ENCODE measurements at regions not wholly inside any gene's neighbourhood (a gene's known extent, or its start where the extent isn't known, plus 50 kb on each side); places are given as distances from the start of the nearest gene placed in this dataset.
"Not testable (repeated sequence)": the region's sequence is repeated elsewhere in the genome, so short reads cannot be mapped to it uniquely, and the experiment has no call there.

DNA sequence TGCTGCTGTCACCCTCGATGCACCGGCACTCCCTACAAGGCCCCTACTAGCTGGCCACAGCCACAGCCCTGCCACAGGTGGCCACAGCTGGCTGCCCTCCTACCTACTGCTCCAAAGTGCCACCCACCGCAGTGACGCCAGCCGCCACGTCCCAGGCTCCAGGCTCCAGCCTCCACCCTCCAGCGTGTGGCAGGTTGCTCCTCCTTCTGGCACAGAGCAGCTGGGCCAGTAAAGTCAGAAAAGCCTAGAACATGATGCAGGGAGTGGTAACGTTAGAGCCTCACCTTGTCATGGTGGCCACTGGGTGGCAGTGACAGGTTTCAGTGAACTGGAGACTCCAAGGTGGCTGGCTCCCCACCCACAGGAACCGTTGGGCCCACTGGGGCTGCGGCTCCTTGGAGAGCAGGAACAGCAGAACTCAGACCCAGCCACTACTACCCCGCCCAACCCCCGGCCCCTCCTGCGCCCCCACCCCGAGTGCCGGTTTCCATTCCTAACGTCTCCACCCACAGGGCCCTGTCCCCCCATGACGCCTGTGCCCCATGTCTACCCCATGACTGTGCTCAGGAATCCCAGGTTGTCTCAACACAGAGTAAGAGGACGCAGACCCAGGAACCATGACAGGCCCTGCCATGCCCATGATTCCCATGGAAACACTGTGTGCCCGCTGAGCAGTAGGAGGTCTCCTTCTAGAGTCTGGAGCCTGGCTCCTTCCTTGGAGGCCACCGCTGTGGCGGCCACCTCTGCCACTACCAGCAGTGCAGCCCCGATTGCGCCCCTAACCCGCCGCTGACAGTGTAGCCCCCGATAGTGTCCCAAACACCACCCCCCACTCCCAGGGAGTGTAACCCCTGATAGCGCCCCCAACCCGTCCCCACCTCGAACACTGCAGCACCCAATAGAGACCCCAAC is 52.3 kb upstream of the ZNF33B start:
- peak; percentile 21 for DNase-seq (ENCODE audit: low spot score)

- DNase-seq (ENCODE audit: low spot score): no peak
These were observed 53.2 kb upstream of the ZNF33B start for GRCh38 chr10:42691361-42692120.

DNA sequence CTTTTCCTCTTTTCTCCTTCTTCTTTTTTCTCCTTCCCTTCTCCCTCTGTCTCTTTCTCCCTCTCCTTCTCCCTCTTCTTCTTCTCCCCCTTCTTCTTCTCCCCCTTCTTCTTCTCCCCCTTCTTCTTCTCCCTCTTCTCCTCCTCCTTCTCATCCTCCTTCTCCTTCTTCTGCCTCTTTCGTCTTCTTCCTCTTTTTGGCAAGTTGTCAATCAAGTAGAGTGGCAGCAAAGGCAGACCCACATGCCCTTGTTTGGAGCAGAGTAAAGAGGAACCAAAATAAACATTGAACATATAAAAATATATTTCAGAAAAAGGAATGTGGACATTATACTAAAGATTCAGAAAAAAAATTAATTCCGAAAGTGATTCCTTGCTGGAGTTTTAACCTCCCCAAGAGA is 59.6 kb upstream of the ZNF33B start:
- no peak for DNase-seq (ENCODE audit: low spot score)

GRCh38 chr10:42707234-42707633 is 68.9 kb upstream of the ZNF33B start:
- peak; percentile 23 for DNase-seq (ENCODE audit: low spot score)

DNA sequence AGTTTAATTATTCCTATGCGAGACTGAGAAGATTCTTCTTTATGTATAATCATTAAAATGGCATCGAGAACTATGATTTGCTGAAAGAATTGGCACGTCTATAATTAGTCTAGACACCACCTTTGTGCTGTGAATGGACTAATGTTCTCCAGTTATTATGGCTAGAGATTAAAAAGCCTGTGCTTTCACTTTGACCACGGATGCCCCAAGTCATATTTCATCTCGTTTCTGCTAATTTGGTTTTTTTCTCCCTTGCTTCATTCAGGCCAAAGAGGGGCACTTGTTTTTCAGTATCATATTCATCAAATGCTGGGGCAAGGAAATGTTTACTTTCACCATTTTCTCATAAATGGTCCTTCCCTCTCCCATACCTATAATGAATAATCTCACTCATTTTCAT is 63.3 kb upstream of the BMS1 start:
- not testable (repeated sequence) for DNase-seq (ENCODE audit: low spot score)

DNA sequence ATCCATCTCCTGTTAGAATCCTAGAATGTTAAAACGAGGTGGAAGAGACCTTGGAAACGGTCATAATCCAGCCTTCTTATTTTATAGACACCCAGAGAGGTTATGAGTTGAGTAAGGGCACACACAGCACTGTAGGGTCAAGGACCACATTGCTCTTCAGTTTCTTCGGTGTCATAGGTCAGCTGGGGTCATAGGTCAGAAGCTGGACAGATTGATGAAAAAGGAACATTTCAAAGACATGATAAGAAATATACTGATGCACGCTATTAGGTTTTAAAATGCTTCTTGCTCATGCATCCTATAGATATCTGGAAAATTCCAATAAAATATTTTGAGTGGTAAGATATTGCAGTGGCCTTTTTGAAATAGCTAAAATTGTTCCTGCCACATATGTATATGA is 60.0 kb upstream of the BMS1 start:
- DNase-seq (ENCODE audit: low spot score): no peak

DNA sequence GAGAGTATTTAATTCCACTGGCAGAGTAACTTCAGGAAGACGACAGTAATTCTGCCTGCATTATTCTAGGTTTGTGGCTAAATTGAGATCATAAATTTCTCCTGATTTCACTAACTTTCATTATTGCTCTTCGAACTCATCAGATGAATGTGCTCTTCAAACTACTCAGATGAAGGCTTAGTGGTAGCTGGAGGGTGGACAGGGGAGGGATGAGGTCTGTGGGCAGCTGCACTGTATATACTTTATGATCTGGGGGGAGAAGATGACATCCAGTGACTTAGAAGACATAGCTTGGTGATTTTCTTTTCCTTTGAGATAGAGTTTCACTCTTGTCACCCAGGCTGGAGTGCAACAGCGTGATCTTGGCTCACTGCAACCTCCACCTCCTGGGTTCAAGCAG is 59.0 kb upstream of the BMS1 start:
- not testable (repeated sequence) for DNase-seq (ENCODE audit: low spot score)

- not testable (repeated sequence) for DNase-seq (ENCODE audit: low spot score)
These were observed 57.9 kb upstream of the BMS1 start for GRCh38 chr10:42724660-42725059.

- no peak for DNase-seq (ENCODE audit: low spot score)
These were observed 50.3 kb upstream of the BMS1 start for GRCh38 chr10:42732266-42732665.
